GM12892 (cell line): ENCODE measurements at regions not wholly inside any gene's neighbourhood (a gene's known extent, or its start where the extent isn't known, plus 50 kb on each side); places are given as distances from the start of the nearest gene placed in this dataset.

Source experiments
- POLR2A ChIP-seq: IDR thresholded peaks from 2 replicates; pipeline ENCODE4 v1.6.1; 2011; ENCODE audit warnings: low read depth, low read length, control low read depth
- POLR2AphosphoS5 ChIP-seq: IDR thresholded peaks from 2 replicates; pipeline ENCODE4 v1.6.1; 2011; ENCODE audit warnings: low read depth, low read length, control low read depth
- TAF1 ChIP-seq: IDR thresholded peaks from 2 replicates; pipeline ENCODE4 v1.6.1; 2011; ENCODE audit warnings: low read depth, mild to moderate bottlenecking, control low read depth, low read length, borderline replicate concordance

DNA sequence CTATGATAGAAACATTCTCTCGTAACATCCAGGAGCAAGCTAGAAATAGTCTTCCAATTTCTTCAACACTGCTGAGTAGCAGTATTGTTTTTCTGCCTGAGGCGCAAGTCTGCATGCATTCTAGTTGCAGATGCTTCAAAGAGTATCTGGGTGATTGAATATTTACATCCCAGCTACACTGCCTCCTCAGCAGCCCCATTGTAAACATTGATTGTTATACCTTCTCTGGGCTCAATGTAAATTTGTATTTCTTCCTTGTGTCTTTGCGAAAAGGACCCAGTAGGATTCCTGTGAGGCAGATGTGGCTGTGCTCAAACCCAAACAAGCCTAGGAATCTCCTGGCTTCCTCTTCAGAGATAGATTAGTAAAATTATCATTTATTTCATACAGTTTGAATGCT lies 320.7 kb downstream of the CDC14C start:
- TF ChIP-seq POLR2A (no peak), POLR2AphosphoS5 (no peak), TAF1 (no peak)
